ENCODE measurements at regions not wholly inside any gene's neighbourhood (a gene's known extent, or its start where the extent isn't known, plus 50 kb on each side); places are given as distances from the start of the nearest gene placed in this dataset.

DNA sequence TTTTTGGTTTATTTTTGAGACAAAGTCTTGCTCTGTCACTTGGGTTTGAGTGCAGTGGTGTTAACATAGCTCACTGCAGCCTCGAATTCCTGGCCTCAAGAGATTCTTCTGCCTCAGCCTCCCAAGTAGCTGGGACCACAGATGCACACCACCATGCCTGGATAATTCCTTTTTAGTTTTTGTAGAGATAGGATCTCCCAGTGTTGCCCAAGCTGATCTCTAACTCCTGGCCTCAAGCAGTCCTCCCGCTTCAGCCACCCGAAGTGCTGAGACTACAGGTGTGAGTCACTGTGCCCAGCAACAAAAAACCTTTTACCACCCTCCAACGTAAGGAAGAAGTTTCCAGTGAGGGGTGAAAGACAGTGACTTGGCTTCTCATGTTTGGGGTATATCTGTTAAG lies 81.1 kb upstream of the TSHZ3 start:
- H3K9me3 Mint-ChIP-seq, result peaks cover 4% of the 10 kb centered on the region
- no peaks in the 10 kb centered on the region for H3K36me3 Mint-ChIP-seq (ENCODE audit: low read depth)
- H3K4me3 Mint-ChIP-seq, result no peak overlapping the region
- H3K27me3 Mint-ChIP-seq, result peaks cover 6% of the 10 kb centered on the region
- H3K27ac Mint-ChIP-seq, result no peak overlapping the region
- H3K4me1 Mint-ChIP-seq (ENCODE audit: low read depth), result no peaks in the 10 kb centered on the region

DNA sequence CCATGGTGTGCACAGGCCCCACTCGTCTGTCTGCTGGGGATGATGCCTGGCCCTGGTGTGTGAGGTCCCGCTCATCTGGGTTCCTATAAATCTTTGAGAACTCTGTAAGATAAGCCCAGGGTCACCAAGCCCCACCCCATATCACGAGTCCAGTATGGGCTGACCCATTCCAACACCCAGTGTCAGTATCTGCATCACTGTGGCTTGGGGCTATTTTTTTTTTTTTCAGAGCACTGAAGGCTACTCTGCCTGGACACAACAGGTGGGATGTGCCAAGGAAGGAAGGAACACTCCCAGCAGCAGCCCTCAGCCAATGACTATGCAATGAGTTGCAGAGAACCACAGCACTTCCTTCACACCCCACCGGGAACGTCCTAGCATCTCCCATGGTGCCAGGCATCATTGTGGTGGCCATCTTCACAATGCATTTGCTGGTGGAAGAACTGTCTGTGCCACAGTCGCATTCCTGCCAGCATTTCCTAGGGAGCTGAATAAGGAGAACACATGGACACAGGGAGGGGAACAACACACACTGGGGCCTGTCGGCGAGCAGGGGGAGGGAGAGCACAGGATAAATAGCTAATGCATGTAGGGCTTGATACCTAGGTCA lies 83.1 kb upstream of the TSHZ3 start:
- H3K4me3 Mint-ChIP-seq, result no peak overlapping the region
- H3K36me3 Mint-ChIP-seq (ENCODE audit: low read depth), result no peaks in the 10 kb centered on the region
- H3K4me1 Mint-ChIP-seq (ENCODE audit: low read depth), result no peaks in the 10 kb centered on the region
- peaks cover 10% of the 10 kb centered on the region for H3K9me3 Mint-ChIP-seq
- H3K27me3 Mint-ChIP-seq, result peaks cover 6% of the 10 kb centered on the region
- no peak overlapping the region for H3K27ac Mint-ChIP-seq

DNA sequence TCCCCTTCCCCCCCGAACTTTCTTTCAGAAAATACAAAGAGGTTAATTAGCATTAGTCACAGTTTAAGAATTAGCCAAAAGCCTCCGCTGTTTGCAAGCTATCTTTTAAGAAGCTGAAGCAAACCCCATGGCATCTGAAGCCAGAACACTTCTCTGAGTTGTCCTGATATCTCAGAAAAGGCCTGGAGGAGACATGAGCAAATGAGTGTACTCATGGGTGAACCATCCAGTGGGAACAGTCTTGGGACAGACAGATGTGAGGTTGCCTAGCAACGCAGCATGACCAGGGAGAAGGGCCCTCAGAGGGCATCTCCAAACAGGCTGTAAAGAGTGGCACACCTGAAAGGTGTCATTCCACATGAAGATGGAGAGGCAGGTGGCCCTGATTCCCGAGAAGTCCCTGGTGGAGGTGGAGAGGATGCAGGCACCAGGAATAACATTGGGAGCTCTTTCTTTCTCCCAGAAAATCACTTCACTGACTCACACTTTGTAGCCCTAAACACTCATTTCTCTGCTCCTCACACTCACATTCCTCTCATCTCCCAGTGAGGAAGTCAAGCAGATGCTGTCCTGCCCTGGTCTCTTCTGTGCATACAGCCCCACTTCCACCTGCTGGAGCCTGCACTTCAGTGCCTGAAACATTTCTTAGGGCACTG lies 87.0 kb upstream of the TSHZ3 start:
- Mint-ChIP-seq H3K36me3 (ENCODE audit: low read depth) (no peaks in the 10 kb centered on the region), H3K4me3 (no peak overlapping the region), H3K27ac (no peak overlapping the region), H3K4me1 (ENCODE audit: low read depth) (no peaks in the 10 kb centered on the region), H3K27me3 (peaks cover 11% of the 10 kb centered on the region), H3K9me3 (peaks cover 11% of the 10 kb centered on the region)

DNA sequence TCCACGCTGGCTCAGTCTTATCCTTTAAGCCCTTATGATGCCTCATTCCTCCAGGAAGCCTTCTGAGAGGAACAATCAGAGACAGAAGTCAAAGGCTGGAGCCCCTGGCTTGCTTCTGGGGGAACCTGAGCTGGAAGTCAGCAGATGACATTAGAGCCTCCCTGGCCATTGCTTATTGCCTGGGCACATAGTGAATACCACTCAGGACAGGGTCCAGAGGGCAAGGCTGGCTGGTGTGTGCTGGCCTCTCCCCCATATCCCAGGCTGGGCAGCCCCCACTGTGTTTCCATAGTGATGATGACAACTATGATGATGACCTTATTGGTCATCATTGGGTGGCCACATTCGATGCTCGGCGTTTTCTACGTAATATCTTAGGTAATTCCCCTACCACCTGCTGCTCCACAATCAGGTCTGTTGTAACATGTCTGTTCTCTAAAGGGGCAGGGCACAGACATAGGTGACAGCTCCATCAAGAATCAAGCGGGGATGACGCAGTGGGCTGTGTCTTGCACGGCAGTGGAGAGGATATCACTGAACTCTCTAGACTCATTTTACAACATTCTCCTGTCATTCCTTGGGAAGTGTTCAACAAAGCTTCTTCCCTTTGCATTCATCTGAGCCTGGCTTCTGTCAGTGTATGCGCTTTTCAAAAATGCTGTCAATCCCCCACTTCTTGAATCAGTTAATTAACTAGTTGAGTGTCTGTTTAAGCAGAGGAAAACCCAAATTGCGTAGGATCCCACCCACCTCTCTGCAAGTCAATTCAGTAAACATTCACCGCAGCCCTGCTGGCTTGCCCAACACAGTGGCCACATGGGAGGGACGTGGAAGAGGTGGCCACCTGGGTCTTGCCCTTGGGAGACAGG lies 89.4 kb upstream of the TSHZ3 start:
- Mint-ChIP-seq H3K36me3 (ENCODE audit: low read depth) (no peaks in the 10 kb centered on the region), H3K4me1 (ENCODE audit: low read depth) (no peaks in the 10 kb centered on the region), H3K27me3 (peaks cover 5% of the 10 kb centered on the region), H3K4me3 (no peak overlapping the region), H3K27ac (no peak overlapping the region), H3K9me3 (peaks cover 11% of the 10 kb centered on the region)

DNA sequence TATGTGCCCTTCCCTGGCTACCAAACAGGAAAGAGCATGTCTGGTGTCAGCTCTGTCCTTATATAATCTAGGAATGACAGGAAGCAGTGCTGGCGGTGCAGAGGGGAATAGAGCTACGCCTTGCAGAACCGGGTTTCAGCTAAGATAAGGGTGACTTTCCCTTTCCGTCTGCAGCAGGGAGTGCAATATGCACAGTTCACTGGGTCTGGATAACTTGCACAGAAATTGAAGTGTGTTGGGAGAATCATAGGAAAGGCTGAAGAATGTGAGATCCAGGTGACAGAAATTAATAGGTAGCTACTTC lies 90.0 kb upstream of the TSHZ3 start:
- Mint-ChIP-seq H3K4me1 (ENCODE audit: low read depth) (no peaks in the 10 kb centered on the region), H3K9me3 (peaks cover 10% of the 10 kb centered on the region), H3K36me3 (ENCODE audit: low read depth) (no peaks in the 10 kb centered on the region), H3K27me3 (peaks cover 5% of the 10 kb centered on the region), H3K27ac (no peak overlapping the region), H3K4me3 (no peak overlapping the region)

DNA sequence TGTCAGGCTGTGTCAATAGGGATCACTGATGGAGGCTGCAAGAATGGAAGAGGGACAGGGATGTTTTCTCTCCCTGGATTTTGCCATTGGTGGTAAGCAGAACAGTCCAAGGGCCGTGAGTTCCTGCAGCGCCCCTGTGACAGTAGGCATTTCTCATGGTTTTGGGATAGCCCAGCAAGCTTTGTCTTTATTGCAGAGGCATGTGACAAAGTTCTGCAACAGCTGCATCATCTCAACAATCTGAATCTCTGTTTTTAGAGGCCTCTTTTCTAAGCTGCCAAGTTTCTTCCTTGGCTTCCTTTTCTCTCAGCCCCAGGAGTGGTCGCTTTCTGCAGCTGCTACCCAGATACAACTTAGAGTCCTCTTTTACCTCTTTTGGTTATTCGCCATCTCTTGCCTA lies 95.7 kb upstream of the TSHZ3 start:
- H3K27ac Mint-ChIP-seq, result no peak overlapping the region
- no peak overlapping the region for H3K4me3 Mint-ChIP-seq

DNA sequence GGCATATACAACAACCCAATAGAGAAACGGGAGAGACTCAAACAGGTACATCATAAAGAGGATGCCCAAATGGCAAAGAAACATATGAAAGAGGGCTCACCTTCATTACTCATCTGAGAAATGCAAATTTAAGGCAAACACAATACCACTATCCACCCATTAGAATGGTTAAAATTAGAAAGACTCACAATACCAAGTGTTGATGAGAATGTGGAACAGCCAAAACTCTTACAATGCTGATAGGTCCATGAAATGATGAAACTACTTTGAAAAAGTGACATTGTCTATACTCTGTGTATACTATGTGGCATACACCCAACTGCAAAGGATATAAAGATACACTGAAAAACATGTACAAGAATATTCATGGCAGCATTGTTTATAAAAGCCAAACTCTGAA lies 96.2 kb upstream of the TSHZ3 start:
- no peak overlapping the region for H3K27ac Mint-ChIP-seq
- no peaks in the 10 kb centered on the region for H3K36me3 Mint-ChIP-seq (ENCODE audit: low read depth)
- peaks cover 8% of the 10 kb centered on the region for H3K27me3 Mint-ChIP-seq
- no peak overlapping the region for H3K4me3 Mint-ChIP-seq
- peaks cover 3% of the 10 kb centered on the region for H3K9me3 Mint-ChIP-seq
- H3K4me1 Mint-ChIP-seq (ENCODE audit: low read depth), result no peaks in the 10 kb centered on the region

More for the DNA sequence above, 95.7 kb upstream of the TSHZ3 start:
- peaks cover 4% of the 10 kb centered on the region for H3K27me3 Mint-ChIP-seq
- H3K9me3 Mint-ChIP-seq, result peaks cover 3% of the 10 kb centered on the region
- H3K4me1 Mint-ChIP-seq (ENCODE audit: low read depth), result no peaks in the 10 kb centered on the region
- H3K36me3 Mint-ChIP-seq (ENCODE audit: low read depth), result no peaks in the 10 kb centered on the region

DNA sequence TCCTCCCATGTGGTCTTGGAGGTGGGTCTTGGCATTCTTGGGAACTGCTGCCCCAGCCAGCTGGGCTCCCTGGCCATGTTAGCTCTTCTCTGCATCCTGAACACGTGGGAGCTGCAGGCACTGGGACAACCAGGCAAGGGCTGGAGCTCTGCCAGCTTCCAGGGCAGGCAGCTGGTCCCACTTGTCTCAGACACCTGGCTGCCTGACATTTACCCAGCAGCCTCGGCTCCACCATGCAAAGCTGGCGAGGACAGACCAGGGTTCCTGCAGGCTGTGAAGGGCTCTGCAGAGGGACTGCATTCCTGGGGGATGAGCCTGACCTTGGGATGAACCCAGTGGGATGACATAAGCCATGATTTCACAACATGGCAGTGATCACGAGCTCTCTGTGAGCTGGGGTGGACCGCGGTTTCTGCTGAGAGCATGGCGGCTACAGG lies 99.0 kb upstream of the TSHZ3 start:
- Mint-ChIP-seq H3K36me3 (ENCODE audit: low read depth) (no peaks in the 10 kb centered on the region), H3K4me3 (no peak overlapping the region), H3K9me3 (peaks cover 3% of the 10 kb centered on the region), H3K4me1 (ENCODE audit: low read depth) (no peaks in the 10 kb centered on the region), H3K27ac (no peak overlapping the region), H3K27me3 (peaks cover 11% of the 10 kb centered on the region)

DNA sequence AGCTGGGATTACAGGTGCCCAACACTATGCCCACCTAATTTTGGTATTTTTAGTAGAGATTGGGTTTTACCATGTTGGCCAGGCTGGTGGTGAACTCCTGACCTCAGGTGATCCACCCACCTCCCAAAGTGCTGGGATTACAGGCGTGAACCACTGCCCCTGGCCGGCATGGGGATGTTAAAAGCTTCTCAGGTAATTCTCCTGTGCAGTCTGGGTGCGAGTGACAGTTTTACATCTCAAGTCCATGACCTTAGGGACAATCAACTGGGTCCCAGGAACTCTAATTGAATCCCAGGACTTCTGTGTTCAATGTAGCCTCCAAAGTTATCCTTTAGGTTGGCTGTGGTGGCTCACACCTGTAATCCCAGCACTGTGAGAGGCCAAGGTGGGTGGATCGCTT lies 100.1 kb upstream of the TSHZ3 start:
- Mint-ChIP-seq H3K9me3 (peaks cover 3% of the 10 kb centered on the region), H3K27me3 (peaks cover 11% of the 10 kb centered on the region), H3K36me3 (ENCODE audit: low read depth) (no peaks in the 10 kb centered on the region), H3K4me1 (ENCODE audit: low read depth) (no peaks in the 10 kb centered on the region), H3K4me3 (no peak overlapping the region), H3K27ac (no peak overlapping the region)

DNA sequence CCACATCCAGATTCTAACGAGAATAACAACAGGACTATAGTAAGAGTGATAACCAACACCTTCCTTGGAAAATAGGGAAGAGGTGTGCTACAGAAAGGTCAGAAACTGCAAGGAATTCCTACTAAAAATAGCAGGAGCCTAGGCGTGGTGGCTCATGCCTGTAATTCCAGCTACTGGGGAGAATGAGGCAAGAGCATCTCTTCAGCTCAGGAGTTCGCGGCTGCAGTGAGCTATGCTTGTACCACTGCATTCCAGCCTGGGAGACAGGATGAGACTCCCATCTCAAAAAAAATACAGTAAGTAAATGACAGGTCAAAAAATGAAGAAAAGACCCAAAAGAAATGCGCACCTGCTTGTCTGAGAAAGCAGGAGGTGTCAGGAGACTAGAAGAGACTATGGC lies 101.5 kb upstream of the TSHZ3 start:
- H3K4me3 Mint-ChIP-seq, result no peak overlapping the region
- H3K27me3 Mint-ChIP-seq, result peaks cover 11% of the 10 kb centered on the region
- H3K36me3 Mint-ChIP-seq (ENCODE audit: low read depth), result no peaks in the 10 kb centered on the region
- H3K27ac Mint-ChIP-seq, result no peak overlapping the region
- no peaks in the 10 kb centered on the region for H3K4me1 Mint-ChIP-seq (ENCODE audit: low read depth)
- H3K9me3 Mint-ChIP-seq, result no peaks in the 10 kb centered on the region

DNA sequence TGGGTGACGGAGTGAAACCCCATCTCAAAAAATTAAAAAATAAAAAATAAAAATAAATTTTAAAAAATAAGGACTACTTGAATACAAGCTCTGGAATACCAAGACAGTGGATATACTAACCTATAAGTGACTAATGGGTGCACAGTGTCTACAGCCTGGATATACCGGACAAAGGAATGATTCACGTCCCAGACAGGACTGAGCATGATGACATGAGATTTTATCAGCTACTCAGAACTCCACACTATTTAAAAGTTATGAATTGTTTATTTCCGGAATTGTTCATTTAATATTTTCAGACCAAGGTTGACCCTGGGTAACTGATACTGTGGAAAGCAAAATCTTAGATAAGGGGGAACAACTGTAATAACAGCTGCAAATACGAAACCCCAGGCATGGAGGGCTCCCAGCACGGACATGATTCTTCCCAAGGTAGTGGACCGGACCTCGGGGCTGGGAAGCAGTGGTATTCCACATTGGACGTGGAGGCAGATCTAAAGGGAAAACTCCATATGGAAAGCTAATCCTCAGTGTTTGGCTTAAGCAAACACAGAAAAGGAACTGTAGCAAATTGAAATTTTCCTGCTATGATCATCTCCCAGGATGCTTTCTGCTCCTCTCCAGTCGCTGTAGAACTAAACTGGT lies 102.6 kb upstream of the TSHZ3 start:
- Mint-ChIP-seq H3K4me1 (ENCODE audit: low read depth) (no peaks in the 10 kb centered on the region), H3K4me3 (no peak overlapping the region), H3K9me3 (no peaks in the 10 kb centered on the region), H3K36me3 (ENCODE audit: low read depth) (no peaks in the 10 kb centered on the region), H3K27ac (no peak overlapping the region), H3K27me3 (peaks cover 11% of the 10 kb centered on the region)

DNA sequence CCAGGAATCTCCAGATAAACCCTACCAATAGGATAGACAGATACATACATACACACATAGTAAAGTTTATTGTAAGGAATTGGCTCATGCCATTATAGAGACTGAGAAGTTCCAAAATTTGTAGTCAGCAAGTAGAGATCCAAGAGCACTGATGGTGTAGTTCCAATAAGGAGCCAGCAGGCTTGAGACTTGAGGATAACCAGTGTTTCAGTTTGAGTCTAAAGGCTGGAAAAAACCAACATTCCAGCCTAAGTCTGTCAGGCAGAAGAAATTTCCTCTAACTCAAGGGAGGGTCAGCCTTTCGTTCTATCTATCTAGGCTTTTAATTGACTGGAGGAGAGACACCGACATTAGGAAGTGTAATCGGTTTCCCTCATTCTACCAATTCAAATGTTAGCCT lies 110.2 kb upstream of the TSHZ3 start:
- no peak overlapping the region for H3K27ac Mint-ChIP-seq
- H3K4me1 Mint-ChIP-seq (ENCODE audit: low read depth), result no peaks in the 10 kb centered on the region
- H3K4me3 Mint-ChIP-seq, result no peak overlapping the region
- H3K9me3 Mint-ChIP-seq, result peaks cover 3% of the 10 kb centered on the region
- H3K36me3 Mint-ChIP-seq (ENCODE audit: low read depth), result no peaks in the 10 kb centered on the region
- peaks cover 13% of the 10 kb centered on the region for H3K27me3 Mint-ChIP-seq

DNA sequence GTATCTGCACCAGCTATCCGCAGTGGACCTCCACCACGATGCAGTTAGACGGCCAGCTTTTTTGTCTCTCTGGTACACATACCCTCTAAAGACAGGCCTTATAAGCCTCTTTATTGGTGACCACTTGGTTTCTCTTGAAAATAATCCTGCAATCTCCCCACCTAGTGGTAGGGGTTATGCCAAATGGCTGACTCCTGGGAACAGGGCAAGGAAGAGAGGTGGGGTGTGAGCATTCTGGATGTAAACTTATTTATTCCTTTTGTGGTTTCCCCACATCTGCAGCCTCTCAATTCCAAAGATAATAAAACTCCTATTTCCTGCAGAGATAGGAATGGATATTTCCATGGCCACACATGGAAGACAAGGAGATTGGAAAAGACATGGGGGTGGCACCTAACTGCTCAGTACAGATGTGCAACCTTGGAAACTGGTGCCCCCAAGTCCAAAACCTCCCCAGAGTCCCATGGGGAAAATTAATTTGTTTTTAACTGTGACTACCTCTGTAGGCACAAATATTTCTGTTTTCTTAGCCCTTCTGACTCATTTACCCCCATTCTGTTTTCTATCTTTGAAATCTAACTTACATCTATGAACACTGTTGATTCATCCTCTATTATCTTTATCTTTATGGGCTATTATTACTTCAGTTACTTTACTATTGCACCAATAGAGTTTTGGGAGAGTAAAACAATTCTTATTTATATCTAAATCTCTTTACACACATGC lies 112.7 kb upstream of the TSHZ3 start:
- no peaks in the 10 kb centered on the region for H3K36me3 Mint-ChIP-seq (ENCODE audit: low read depth)
- no peak overlapping the region for H3K4me3 Mint-ChIP-seq
- peaks cover 3% of the 10 kb centered on the region for H3K9me3 Mint-ChIP-seq
- no peaks in the 10 kb centered on the region for H3K4me1 Mint-ChIP-seq (ENCODE audit: low read depth)
- no peak overlapping the region for H3K27ac Mint-ChIP-seq
- peaks cover 13% of the 10 kb centered on the region for H3K27me3 Mint-ChIP-seq

DNA sequence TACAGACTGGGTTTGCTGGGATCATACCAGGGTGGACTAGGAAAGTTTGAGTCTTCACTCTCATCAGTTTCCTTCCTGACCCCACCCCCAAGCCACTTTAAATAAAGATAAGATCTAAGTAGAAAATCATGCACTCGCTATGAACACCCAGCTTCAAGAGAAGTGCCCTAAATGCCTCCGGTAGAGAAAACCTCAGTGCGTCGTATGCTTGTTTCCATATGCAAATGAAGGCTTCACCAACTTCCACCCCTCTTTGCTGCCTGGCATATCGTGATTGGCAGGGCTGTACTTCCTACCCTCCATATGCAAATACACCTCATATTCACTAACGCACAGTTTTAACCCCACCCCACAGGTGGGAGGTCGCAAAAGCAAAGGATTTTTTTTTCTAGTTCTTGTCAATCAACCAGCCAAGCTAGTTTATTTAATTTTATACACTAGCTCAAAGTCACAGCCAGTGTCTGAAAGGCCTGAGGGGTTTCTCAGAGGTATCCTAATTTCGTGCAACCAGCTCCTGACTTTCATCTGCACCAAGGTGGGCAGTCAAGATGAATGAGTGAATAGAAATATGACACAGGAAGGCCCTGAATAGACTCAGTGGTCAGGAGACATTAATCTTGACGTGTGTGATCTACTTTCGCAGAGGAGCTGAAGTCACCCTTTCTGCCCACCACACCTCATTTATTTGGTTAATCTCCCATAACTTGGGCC lies 121.1 kb upstream of the TSHZ3 start:
- H3K4me3 Mint-ChIP-seq, result no peak overlapping the region
- H3K27me3 Mint-ChIP-seq, result no peaks in the 10 kb centered on the region
- no peaks in the 10 kb centered on the region for H3K4me1 Mint-ChIP-seq (ENCODE audit: low read depth)
- H3K27ac Mint-ChIP-seq, result no peak overlapping the region
- no peaks in the 10 kb centered on the region for H3K9me3 Mint-ChIP-seq
- H3K36me3 Mint-ChIP-seq (ENCODE audit: low read depth), result no peaks in the 10 kb centered on the region
